PC-9 (cell line): ENCODE measurements at regions not wholly inside any gene's neighbourhood (a gene's known extent, or its start where the extent isn't known, plus 50 kb on each side); places are given as distances from the start of the nearest gene placed in this dataset.

ENCODE experiments used
- BruUV-seq: library from RNA; stranded (reverse); fragments of 400-500 nt; replicated peaks from 2 replicates; lab custom pipeline; 2021; lab: Mats Ljungman, UMichigan
- CTCF ChIA-PET: fragments of 300-600 bp; sonication (Branson Sonifier 250); formaldehyde crosslinking; loops from one replicate; lab custom pipeline; 2022; ENCODE audit warnings: antibody characterized with exemption; lab: Charles Lee
- POLR2A ChIA-PET: fragments of 300-600 bp; sonication (Branson Sonifier 250); formaldehyde crosslinking; loops from one replicate; lab custom pipeline; 2022; ENCODE audit warnings: antibody characterized with exemption; ENCODE audit not compliant: unreplicated experiment; lab: Charles Lee
- DNase-seq, 2 experiments: peaks; one replicate each; pipeline versions ENCODE4 v3.0.0 to v3.0.0-alpha.2; 2015 to 2022; ENCODE audit warnings: mixed read lengths in 1 of 2
- H2AFZ ChIP-seq: fragments of 200-600 bp; sonication (generic); 2 replicates; pipeline ENCODE4 v1.8.1; 2017; ENCODE audit warnings: antibody characterized with exemption
- H3F3A ChIP-seq: fragments of 200-600 bp; sonication (generic); 2 replicates; pipeline ENCODE4 v1.8.1; 2017; ENCODE audit warnings: antibody characterized with exemption, mild to moderate bottlenecking, low read depth; ENCODE audit not compliant: insufficient read depth
- H3K27ac ChIP-seq: fragments of 200-600 bp; sonication (generic); 2 replicates; pipeline ENCODE4 v1.6.1; 2016; ENCODE audit warnings: mixed run types
- H3K27me3 ChIP-seq: fragments of 200-600 bp; sonication (generic); 2 replicates; pipeline ENCODE4 v1.6.1; 2016; ENCODE audit warnings: low read depth, mixed run types; ENCODE audit not compliant: insufficient read depth
- H3K36me3 ChIP-seq: fragments of 200-600 bp; sonication (generic); 2 replicates; pipeline ENCODE4 v1.6.1; 2016; ENCODE audit warnings: low read depth, mixed run types
- H3K4me1 ChIP-seq: fragments of 200-600 bp; sonication (generic); replicated peaks from 2 replicates; pipeline ENCODE4 v1.6.1; 2016; ENCODE audit warnings: mixed run types; ENCODE audit not compliant: insufficient read depth
- H3K4me2 ChIP-seq: fragments of 200-600 bp; sonication (generic); 2 replicates; pipeline ENCODE4 v1.6.1; 2017; ENCODE audit warnings: mixed run types
- H3K4me3 ChIP-seq: fragments of 200-600 bp; sonication (generic); 2 replicates; pipeline ENCODE4 v1.6.1; 2016; ENCODE audit warnings: mixed run types
- H3K79me2 ChIP-seq: fragments of 200-600 bp; sonication (generic); 2 replicates; pipeline ENCODE4 v1.6.1; 2017; ENCODE audit warnings: low read depth, mixed run types
- H3K9me2 ChIP-seq: fragments of 200-600 bp; sonication (generic); 2 replicates; pipeline ENCODE4 v1.8.1; 2017; ENCODE audit warnings: mild to moderate bottlenecking; ENCODE audit not compliant: insufficient read depth
- H3K9me3 ChIP-seq: fragments of 200-600 bp; sonication (generic); 2 replicates; pipeline ENCODE4 v1.8.1; 2016; ENCODE audit warnings: low read depth; ENCODE audit not compliant: insufficient read depth
- H4K20me1 ChIP-seq: fragments of 200-600 bp; sonication (generic); 2 replicates; pipeline ENCODE4 v1.8.1; 2017; ENCODE audit not compliant: insufficient read depth
- EZH2 ChIP-seq: fragments of 200-600 bp; sonication (generic); IDR thresholded peaks from 2 replicates; pipeline ENCODE4 v1.8.0; 2017; ENCODE audit warnings: antibody characterized with exemption, low read depth
- intact Hi-C: fragments of 100-400 bp; cut with micrococcal nuclease; formaldehyde crosslinking; loops from one replicate; pipeline ENCODE4 v1.10.0; 2022; ENCODE audit not compliant: unreplicated experiment
- TF ChIP-seq, protein P1 (sequence below): fragments of 200-600 bp; sonication (generic); conservative IDR thresholded peaks from 2 replicates; pipeline ENCODE4 v1.6.1; 2017; ENCODE audit warnings: mixed run types, antibody characterized with exemption, mild to moderate bottlenecking, moderate library complexity

DNA sequence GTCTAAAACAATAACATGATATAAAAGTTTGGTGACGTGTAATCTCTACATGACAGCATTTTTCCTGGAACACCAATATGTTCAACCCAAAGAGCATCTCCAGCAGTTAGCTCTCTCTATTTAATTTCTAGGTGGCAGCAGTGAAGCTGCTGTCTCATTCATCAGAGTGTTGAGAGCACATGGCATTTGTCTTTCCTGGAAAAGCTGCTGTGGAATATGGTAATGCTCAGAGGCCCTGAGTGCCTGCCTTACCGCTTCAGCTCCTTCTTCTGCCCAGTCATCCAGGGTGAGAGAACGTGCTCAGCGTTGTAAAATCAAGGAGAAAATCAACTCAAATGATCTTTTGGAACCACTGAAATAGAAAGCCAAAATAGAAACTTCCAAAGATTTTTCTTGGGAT lies 640.7 kb downstream of the ADGRL2 start:
- Histone ChIP-seq H3K36me3 (no peaks in the 10 kb centered on the region), H2AFZ (no peak overlapping the region), H4K20me1 (no peaks in the 10 kb centered on the region), H3K79me2 (no peaks in the 10 kb centered on the region), H3K9me2 (no peaks in the 10 kb centered on the region), H3K27ac (no peak overlapping the region), H3K4me3 (no peak overlapping the region), H3K4me2 (no peak overlapping the region), H3K9me3 (no peaks in the 10 kb centered on the region), H3K27me3 (no peaks in the 10 kb centered on the region), H3F3A (no peaks in the 10 kb centered on the region), H3K4me1 (no peaks in the 10 kb centered on the region)
- intact Hi-C loops: no loop called here
- BruUV-seq: no TSS peak
- CTCF ChIA-PET: no interaction called here
- TF ChIP-seq EZH2: no peak
- TF ChIP-seq, protein P1, sequence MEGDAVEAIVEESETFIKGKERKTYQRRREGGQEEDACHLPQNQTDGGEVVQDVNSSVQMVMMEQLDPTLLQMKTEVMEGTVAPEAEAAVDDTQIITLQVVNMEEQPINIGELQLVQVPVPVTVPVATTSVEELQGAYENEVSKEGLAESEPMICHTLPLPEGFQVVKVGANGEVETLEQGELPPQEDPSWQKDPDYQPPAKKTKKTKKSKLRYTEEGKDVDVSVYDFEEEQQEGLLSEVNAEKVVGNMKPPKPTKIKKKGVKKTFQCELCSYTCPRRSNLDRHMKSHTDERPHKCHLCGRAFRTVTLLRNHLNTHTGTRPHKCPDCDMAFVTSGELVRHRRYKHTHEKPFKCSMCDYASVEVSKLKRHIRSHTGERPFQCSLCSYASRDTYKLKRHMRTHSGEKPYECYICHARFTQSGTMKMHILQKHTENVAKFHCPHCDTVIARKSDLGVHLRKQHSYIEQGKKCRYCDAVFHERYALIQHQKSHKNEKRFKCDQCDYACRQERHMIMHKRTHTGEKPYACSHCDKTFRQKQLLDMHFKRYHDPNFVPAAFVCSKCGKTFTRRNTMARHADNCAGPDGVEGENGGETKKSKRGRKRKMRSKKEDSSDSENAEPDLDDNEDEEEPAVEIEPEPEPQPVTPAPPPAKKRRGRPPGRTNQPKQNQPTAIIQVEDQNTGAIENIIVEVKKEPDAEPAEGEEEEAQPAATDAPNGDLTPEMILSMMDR: no peak
- DNase-seq: no peak
- POLR2A ChIA-PET: no interaction called here

DNA sequence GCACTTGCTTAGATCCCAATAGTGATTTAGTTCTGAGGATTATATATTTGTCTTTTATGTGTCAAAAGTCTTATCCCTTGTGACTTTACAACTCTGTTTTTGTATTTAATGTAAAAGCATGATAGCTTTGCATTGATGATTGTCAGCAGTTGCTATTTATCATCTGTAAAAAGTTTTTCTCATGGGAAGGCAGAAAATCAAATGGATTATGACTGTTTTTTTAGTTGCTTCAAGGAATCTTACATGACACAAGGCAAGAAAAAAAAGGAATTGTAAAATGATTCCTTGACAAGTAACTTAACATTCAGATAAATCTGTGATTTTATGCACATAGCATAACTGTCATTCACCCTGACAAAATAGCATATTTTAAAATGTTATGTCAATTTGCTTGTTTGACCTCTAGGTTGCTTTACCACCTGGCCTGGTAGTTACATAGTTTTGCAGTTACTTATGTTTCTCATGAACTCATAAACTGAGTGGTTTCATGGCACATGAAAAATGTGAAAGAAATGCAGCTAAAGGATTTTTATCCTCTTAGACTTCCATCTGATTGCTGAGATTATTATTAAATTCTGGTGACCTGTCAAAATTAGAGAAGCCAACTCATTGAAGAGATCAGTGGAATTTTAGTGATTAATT lies 622.6 kb downstream of the ADGRL2 start:
- Histone ChIP-seq H3K4me1 (no peaks in the 10 kb centered on the region), H3K36me3 (no peaks in the 10 kb centered on the region), H2AFZ (no peak overlapping the region), H3K4me3 (no peak overlapping the region), H3F3A (no peaks in the 10 kb centered on the region), H3K4me2 (no peak overlapping the region), H4K20me1 (no peaks in the 10 kb centered on the region), H3K27me3 (no peaks in the 10 kb centered on the region), H3K9me3 (no peaks in the 10 kb centered on the region), H3K9me2 (peaks cover 3% of the 10 kb centered on the region; the same call in 1 of the 2 replicates), H3K79me2 (no peaks in the 10 kb centered on the region), H3K27ac (no peak overlapping the region)
- DNase-seq: no peak
- TF ChIP-seq, protein P1: no peak
- POLR2A ChIA-PET: no interaction called here
- BruUV-seq: no TSS peak
- CTCF ChIA-PET: no interaction called here
- intact Hi-C loops: no loop called here

DNA sequence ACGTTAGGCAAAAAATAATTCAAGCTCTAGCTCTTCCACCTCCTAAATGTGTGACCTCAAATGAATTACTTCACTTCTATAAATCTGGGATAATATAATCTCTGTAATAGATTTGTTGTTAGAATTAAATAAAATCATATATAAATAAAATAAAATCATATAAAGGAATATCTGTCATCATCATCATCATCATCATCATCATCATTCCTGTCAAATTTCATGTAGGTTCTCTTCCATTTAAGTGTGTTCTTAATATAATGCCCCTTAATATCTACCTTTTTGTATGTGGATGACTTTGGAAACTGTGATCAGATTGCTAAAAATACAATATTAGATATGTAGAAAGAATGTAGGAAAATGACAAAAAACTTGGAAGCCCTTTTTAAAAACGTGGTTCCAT lies 621.0 kb downstream of the ADGRL2 start:
- H2AFZ ChIP-seq: no peak overlapping the region
- BruUV-seq: no TSS peak

More for the DNA sequence above, 621.0 kb downstream of the ADGRL2 start:
- TF ChIP-seq, protein P1: no peak
- no peaks in the 10 kb centered on the region for H3F3A ChIP-seq
- intact Hi-C loops: no loop called here
- no peak overlapping the region for H3K27ac ChIP-seq
- no peaks in the 10 kb centered on the region for H3K9me2 ChIP-seq
- no peak overlapping the region for H3K4me2 ChIP-seq
- no peaks in the 10 kb centered on the region for H3K36me3 ChIP-seq
- no peak overlapping the region for H3K4me3 ChIP-seq
- ChIA-PET POLR2A (no interaction called here), CTCF (no interaction called here)
- H3K9me3 ChIP-seq: no peaks in the 10 kb centered on the region
- no peaks in the 10 kb centered on the region for H3K27me3 ChIP-seq
- DNase-seq: no peak
- H4K20me1 ChIP-seq: no peaks in the 10 kb centered on the region
- H3K79me2 ChIP-seq: no peaks in the 10 kb centered on the region
- no peaks in the 10 kb centered on the region for H3K4me1 ChIP-seq
